AG04450 (cell line): ENCODE measurements at regions not wholly inside any gene's neighbourhood (a gene's known extent, or its start where the extent isn't known, plus 50 kb on each side); places are given as distances from the start of the nearest gene placed in this dataset.

Experiments used
- CTCF ChIA-PET: fragments of 300-600, 350-600 bp; formaldehyde crosslinking; extraction: SDS; loops from one replicate; lab custom pipeline; 2022; ENCODE audit warnings: antibody characterized with exemption, inconsistent platforms; lab: Charles Lee
- POLR2A ChIA-PET: fragments of 350-600 bp; formaldehyde crosslinking; extraction: SDS; loops from one replicate; lab custom pipeline; 2021; ENCODE audit warnings: antibody characterized with exemption, inconsistent platforms; lab: Yijun Ruan, JAX
- DNase-seq: peaks from one replicate; pipeline ENCODE4 v3.0.0-alpha.2; 2011; ENCODE audit warnings: low read depth, low spot score
- H3K27ac ChIP-seq: one replicate; pipeline ENCODE4 v1.5.1; 2012; ENCODE audit warnings: low read depth, low read length, control low read depth
- H3K27me3 ChIP-seq: one replicate; pipeline ENCODE4 v1.6.0; 2012; ENCODE audit warnings: low read length; ENCODE audit not compliant: control insufficient read depth, insufficient read depth
- H3K4me3 ChIP-seq: 2 replicates; pipeline ENCODE4 v1.5.1; 2011; ENCODE audit warnings: mild to moderate bottlenecking, low read depth, low read length, control low read depth
- H3K9me3 ChIP-seq: 2 replicates; pipeline ENCODE4 v1.5.1; 2012; ENCODE audit warnings: low read length; ENCODE audit not compliant: control insufficient read depth, insufficient read depth
- TF ChIP-seq, protein P1 (sequence below): IDR thresholded peaks from 2 replicates; pipeline ENCODE4 v1.5.1; 2011; ENCODE audit warnings: low read depth, low read length, control low read depth, inconsistent platforms

DNA sequence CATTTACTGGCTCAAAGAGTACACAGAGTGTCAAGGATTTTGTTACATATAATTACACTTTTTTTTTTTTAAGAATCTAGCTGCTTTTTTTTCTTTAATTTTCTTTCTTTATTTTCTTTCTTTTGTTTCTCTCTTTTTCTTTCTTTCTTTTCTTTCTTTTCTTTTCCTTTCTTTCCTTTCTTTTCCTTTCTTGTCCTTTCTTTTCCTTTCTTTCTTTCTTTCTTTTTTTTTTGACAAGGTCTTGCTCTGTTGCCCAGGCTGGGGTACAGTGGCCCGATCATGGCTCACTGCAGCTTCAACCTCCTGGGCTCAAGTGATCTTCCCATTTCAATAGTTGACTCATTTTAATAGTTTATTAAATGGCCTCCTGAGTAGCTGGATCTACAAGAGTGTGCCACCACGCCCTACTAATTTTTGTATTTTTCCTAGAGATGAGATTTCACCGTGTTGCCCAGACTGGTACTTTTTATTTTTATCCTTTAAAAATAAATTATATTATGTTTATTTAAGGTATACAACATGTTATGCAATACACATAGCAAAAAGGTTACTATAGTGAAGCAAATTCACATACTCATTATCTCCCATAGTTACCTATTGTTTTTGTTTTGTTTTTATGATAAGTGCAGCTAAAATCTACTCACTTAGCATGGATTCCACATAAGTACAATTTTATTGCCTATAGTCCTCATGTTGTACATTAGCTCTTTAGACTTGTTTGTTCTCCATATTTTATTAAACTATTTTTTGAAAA lies 381.5 kb upstream of the KLF4 start:
- no peak for DNase-seq
- TF ChIP-seq, protein P1, sequence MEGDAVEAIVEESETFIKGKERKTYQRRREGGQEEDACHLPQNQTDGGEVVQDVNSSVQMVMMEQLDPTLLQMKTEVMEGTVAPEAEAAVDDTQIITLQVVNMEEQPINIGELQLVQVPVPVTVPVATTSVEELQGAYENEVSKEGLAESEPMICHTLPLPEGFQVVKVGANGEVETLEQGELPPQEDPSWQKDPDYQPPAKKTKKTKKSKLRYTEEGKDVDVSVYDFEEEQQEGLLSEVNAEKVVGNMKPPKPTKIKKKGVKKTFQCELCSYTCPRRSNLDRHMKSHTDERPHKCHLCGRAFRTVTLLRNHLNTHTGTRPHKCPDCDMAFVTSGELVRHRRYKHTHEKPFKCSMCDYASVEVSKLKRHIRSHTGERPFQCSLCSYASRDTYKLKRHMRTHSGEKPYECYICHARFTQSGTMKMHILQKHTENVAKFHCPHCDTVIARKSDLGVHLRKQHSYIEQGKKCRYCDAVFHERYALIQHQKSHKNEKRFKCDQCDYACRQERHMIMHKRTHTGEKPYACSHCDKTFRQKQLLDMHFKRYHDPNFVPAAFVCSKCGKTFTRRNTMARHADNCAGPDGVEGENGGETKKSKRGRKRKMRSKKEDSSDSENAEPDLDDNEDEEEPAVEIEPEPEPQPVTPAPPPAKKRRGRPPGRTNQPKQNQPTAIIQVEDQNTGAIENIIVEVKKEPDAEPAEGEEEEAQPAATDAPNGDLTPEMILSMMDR, result no peak
- Histone ChIP-seq H3K4me3 (no peak overlapping the region), H3K27ac (no peak overlapping the region), H3K27me3 (peaks cover 3% of the 10 kb centered on the region), H3K9me3 (no peaks in the 10 kb centered on the region)
- POLR2A ChIA-PET, result no interaction called here
- CTCF ChIA-PET, result no interaction called here

DNA sequence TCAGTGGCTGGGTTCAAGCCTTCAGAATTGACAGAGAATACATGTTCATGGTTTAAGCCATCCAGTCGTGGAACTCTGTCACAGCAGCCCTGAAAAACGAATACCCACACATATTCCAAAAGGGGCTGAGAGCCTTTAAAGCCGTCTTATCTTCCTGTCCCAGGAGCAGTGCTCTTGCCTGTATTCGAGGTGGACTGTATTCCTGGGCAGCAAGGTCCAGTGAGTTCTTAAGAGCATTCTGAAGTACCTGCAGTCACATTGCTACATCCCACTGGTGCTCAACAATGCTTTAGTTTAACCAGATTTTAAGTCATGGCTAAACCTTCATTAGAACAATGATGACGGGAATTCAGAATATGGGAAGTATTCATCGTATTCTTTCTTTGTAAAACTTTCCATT lies 380.7 kb upstream of the KLF4 start:
- TF ChIP-seq, protein P1, result no peak
- Histone ChIP-seq H3K27ac (no peak overlapping the region), H3K4me3 (no peak overlapping the region), H3K27me3 (peaks cover 3% of the 10 kb centered on the region), H3K9me3 (no peaks in the 10 kb centered on the region)
- POLR2A ChIA-PET, result no interaction called here
- no peak for DNase-seq
- CTCF ChIA-PET, result no interaction called here

DNA sequence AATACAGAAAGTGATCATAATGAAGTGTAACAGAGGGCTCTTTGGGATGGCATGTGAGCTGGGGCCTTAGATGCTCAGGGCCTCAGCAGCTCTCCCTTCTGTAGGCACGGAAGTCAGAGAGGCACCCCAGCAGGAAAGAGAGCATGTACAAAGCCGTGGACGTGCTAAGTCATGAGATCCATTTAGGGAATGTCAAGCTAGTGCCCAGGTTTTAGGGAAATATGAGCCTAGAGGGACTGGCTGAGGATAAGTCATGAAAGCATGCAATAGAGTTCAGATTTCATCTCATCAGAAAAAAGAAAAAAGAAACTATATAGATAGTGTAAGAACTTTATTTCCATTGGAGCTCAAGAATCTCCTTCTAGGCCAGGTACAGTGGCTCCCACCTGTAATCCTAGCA lies 379.5 kb upstream of the KLF4 start:
- Histone ChIP-seq H3K27me3 (peaks cover 2% of the 10 kb centered on the region), H3K9me3 (no peaks in the 10 kb centered on the region), H3K27ac (no peak overlapping the region), H3K4me3 (no peak overlapping the region)
- CTCF ChIA-PET, result interaction anchor here (0.5 kb wide), 1 partner anchor 305 kb away, joined by 4 read pairs; no protein-coding TSS in a partner anchor
- DNase-seq, result no peak
- TF ChIP-seq, protein P1, result no peak
- POLR2A ChIA-PET, result no interaction called here

DNA sequence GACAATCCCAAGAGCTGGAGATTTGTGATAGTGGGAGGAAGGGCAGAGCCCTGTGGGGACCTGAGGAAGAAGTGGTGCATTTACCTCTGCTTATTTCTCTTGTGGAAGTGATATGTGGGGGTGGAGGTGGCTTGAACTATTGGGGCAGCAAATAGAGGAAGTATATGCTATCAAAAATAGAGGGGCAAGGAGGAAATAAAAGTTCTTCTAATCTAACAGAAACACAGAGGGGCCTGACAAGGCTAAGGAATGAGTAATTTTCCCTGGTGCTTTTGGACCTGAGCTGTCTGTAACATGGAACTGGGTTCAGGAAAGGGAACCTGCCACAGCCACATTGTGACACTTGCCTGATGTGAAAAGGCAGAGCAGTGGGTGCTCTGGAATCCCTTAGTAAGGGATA lies 378.6 kb upstream of the KLF4 start:
- Histone ChIP-seq H3K9me3 (no peaks in the 10 kb centered on the region), H3K4me3 (no peak overlapping the region), H3K27me3 (no peaks in the 10 kb centered on the region), H3K27ac (no peak overlapping the region)
- ChIA-PET CTCF (no interaction called here), POLR2A (no interaction called here)
- no peak for DNase-seq
- TF ChIP-seq, protein P1, result no peak

DNA sequence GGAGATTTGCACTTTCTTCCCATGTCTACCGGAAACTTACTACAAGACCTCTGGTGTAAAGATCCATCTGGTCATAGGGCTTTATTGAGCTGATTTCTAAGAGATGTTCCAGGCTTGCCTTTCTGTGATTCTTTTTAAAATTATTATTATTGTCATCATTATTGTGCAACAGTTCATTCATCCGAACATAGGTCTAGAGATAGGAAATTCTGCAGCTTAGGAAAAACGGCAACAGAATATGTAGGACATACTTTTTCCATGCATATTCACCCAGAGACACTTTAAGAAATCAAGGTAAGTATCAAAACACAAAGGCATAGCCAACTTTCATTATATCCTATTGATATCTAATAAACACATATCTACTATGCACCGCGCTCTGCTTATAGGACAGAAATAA lies 378.2 kb upstream of the KLF4 start:
- Histone ChIP-seq H3K9me3 (no peaks in the 10 kb centered on the region), H3K27ac (no peak overlapping the region), H3K27me3 (no peaks in the 10 kb centered on the region), H3K4me3 (no peak overlapping the region)
- ChIA-PET CTCF (no interaction called here), POLR2A (no interaction called here)
- no peak for DNase-seq
- TF ChIP-seq, protein P1, result no peak
